AG04450 (cell line): ENCODE measurements at regions not wholly inside any gene's neighbourhood (a gene's known extent, or its start where the extent isn't known, plus 50 kb on each side); places are given as distances from the start of the nearest gene placed in this dataset.
"Not testable (repeated sequence)": the region's sequence is repeated elsewhere in the genome, so short reads cannot be mapped to it uniquely, and the experiment has no call there.

ENCODE experiments used
- CTCF ChIA-PET: fragments of 300-600, 350-600 bp; formaldehyde crosslinking; extraction: SDS; loops from one replicate; lab custom pipeline; 2022; ENCODE audit warnings: antibody characterized with exemption, inconsistent platforms; lab: Charles Lee
- POLR2A ChIA-PET: fragments of 350-600 bp; formaldehyde crosslinking; extraction: SDS; loops from one replicate; lab custom pipeline; 2021; ENCODE audit warnings: antibody characterized with exemption, inconsistent platforms; lab: Yijun Ruan, JAX
- DNase-seq: peaks from one replicate; pipeline ENCODE4 v3.0.0-alpha.2; 2011; ENCODE audit warnings: low read depth, low spot score
- H3K27ac ChIP-seq: one replicate; pipeline ENCODE4 v1.5.1; 2012; ENCODE audit warnings: low read depth, low read length, control low read depth
- H3K27me3 ChIP-seq: one replicate; pipeline ENCODE4 v1.6.0; 2012; ENCODE audit warnings: low read length; ENCODE audit not compliant: control insufficient read depth, insufficient read depth
- H3K4me3 ChIP-seq: 2 replicates; pipeline ENCODE4 v1.5.1; 2011; ENCODE audit warnings: mild to moderate bottlenecking, low read depth, low read length, control low read depth
- H3K9me3 ChIP-seq: 2 replicates; pipeline ENCODE4 v1.5.1; 2012; ENCODE audit warnings: low read length; ENCODE audit not compliant: control insufficient read depth, insufficient read depth

- CTCF ChIA-PET, POLR2A ChIA-PET: not testable (repeated sequence)
Measured at GRCh38 chr16:31975826-31976419, 102.3 kb downstream of the ZNF267 start.

GRCh38 chr16:31978463-31978862 is 104.9 kb downstream of the ZNF267 start:
- H3K27ac ChIP-seq, H3K27me3 ChIP-seq, H3K4me3 ChIP-seq, CTCF ChIA-PET, DNase-seq, POLR2A ChIA-PET: not testable (repeated sequence)
- peaks cover 10% of the 10 kb centered on the region for H3K9me3 ChIP-seq

More at GRCh38 chr16:31975826-31976419, 102.3 kb downstream of the ZNF267 start:
- not testable (repeated sequence) for DNase-seq, H3K27ac ChIP-seq, H3K27me3 ChIP-seq, H3K9me3 ChIP-seq, H3K4me3 ChIP-seq

GRCh38 chr16:31981739-31982138 is 108.1 kb downstream of the ZNF267 start:
- CTCF ChIA-PET, H3K4me3 ChIP-seq, H3K27me3 ChIP-seq, H3K27ac ChIP-seq, POLR2A ChIA-PET, DNase-seq: not testable (repeated sequence)
- H3K9me3 ChIP-seq = peaks cover 10% of the 10 kb centered on the region

- CTCF ChIA-PET, H3K4me3 ChIP-seq, DNase-seq, H3K27ac ChIP-seq, POLR2A ChIA-PET, H3K27me3 ChIP-seq: not testable (repeated sequence)
- peaks cover 10% of the 10 kb centered on the region for H3K9me3 ChIP-seq
Measured at GRCh38 chr16:31982986-31983385, 109.4 kb downstream of the ZNF267 start.

GRCh38 chr16:31983666-31984065 is 110.1 kb downstream of the ZNF267 start:
- CTCF ChIA-PET, H3K27ac ChIP-seq, POLR2A ChIA-PET, H3K27me3 ChIP-seq, DNase-seq, H3K4me3 ChIP-seq, H3K9me3 ChIP-seq: not testable (repeated sequence)

GRCh38 chr16:31986895-31987294 is 113.3 kb downstream of the ZNF267 start:
- H3K27ac ChIP-seq, H3K27me3 ChIP-seq, CTCF ChIA-PET, H3K9me3 ChIP-seq, DNase-seq, H3K4me3 ChIP-seq, POLR2A ChIA-PET: not testable (repeated sequence)

GRCh38 chr16:31988595-31989581 is 115.3 kb downstream of the ZNF267 start:
- DNase-seq, POLR2A ChIA-PET, H3K9me3 ChIP-seq, H3K27me3 ChIP-seq, CTCF ChIA-PET, H3K27ac ChIP-seq, H3K4me3 ChIP-seq: not testable (repeated sequence)

GRCh38 chr16:31990261-31990660 is 116.7 kb downstream of the ZNF267 start:
- CTCF ChIA-PET = interaction anchor here (0.7 kb wide), 1 partner anchor 129 kb away, joined by 3 read pairs; no protein-coding TSS in a partner anchor
- H3K27me3 ChIP-seq, H3K9me3 ChIP-seq, H3K27ac ChIP-seq, H3K4me3 ChIP-seq, DNase-seq, POLR2A ChIA-PET: not testable (repeated sequence)

GRCh38 chr16:31990980-31991379 is 117.4 kb downstream of the ZNF267 start:
- H3K9me3 ChIP-seq, DNase-seq, H3K4me3 ChIP-seq, H3K27me3 ChIP-seq, H3K27ac ChIP-seq, POLR2A ChIA-PET, CTCF ChIA-PET: not testable (repeated sequence)

GRCh38 chr16:31996325-31996724 is 122.7 kb downstream of the ZNF267 start:
- POLR2A ChIA-PET, H3K4me3 ChIP-seq, DNase-seq, H3K27me3 ChIP-seq, H3K27ac ChIP-seq, CTCF ChIA-PET: not testable (repeated sequence)
- peaks cover 11% of the 10 kb centered on the region; the same call in 1 of the 2 replicates for H3K9me3 ChIP-seq

- DNase-seq, H3K27me3 ChIP-seq, H3K27ac ChIP-seq, POLR2A ChIA-PET, CTCF ChIA-PET, H3K4me3 ChIP-seq: not testable (repeated sequence)
- H3K9me3 ChIP-seq = peaks cover 24% of the 10 kb centered on the region
Measured at GRCh38 chr16:32002496-32002895, 128.9 kb downstream of the ZNF267 start.

GRCh38 chr16:32003819-32004218 is 130.2 kb downstream of the ZNF267 start:
- H3K27ac ChIP-seq, POLR2A ChIA-PET, H3K4me3 ChIP-seq, DNase-seq, H3K27me3 ChIP-seq, CTCF ChIA-PET: not testable (repeated sequence)
- peaks cover 26% of the 10 kb centered on the region for H3K9me3 ChIP-seq
